HG02981 (cell line): ENCODE measurements at regions not wholly inside any gene's neighbourhood (a gene's known extent, or its start where the extent isn't known, plus 50 kb on each side); places are given as distances from the start of the nearest gene placed in this dataset.

ENCODE experiments used
- ATAC-seq: cut with Tn5 transposase; IDR thresholded peaks from one replicate; pipeline ENCODE4 v1.9.1; 2021; ENCODE audit warnings: mild to moderate bottlenecking, moderate library complexity; ENCODE audit not compliant: unreplicated experiment

DNA sequence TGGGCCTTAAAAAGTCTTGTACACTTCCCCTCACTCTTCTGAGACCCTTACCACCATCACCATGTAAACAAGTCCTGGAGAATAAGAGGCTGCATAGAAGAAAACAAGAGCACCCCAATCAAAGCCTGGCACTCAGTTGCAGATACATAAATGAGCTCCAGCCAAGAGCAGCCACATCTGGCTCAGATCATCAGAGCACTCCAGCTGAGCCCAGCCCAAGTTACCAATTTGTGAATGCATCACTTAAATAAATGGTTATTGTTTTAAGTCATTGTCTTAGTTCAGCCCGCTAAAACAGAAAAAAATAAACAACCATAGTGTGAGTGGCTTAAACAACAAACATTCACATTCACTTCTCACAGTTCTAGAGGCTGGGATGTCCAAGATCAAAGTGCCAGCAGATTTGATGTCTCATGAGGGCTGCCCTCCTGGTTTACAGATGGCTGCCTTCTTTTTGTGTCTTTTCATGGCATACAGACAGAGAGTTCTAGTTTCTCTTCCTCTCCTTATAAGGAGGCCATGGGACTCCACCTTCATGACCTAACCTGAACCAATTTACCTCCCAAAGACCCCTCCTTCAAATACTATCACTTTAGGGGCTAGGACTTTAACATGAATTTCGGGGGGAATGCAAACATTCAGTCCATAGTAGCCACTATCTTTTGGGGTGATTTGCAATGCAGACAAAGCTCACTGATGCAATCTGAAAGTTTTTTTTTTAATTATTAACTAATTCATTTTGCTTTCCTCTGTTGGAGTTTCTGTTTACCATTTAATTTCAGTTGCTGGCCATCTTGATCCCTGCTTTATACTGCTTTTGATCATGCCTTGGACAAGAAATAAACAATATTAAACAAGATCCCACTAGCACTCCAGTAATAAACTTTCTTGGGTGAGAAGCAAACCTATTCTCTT is 187.5 kb upstream of the ACVR2A start:
- peak; percentile 52 for ATAC-seq

DNA sequence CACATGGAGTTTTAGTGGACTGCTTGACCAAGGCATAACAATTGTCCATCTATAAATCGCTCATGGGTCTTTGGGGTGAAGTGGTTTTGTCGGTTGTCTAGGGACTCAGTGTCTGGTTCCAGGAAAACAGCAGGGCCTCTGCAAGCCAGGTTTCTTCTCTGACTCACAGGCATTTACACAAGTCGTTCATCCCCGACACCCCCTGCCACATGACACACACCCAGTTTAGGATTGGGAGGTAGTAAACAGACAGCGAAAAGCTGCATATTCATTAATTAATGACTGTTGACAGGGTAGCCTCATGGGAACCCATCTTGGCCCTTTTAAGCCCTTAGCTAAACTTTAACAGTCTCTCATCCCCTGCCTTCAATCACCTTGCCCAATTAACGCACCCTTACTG is 194.8 kb upstream of the ACVR2A start:
- no peak for ATAC-seq

DNA sequence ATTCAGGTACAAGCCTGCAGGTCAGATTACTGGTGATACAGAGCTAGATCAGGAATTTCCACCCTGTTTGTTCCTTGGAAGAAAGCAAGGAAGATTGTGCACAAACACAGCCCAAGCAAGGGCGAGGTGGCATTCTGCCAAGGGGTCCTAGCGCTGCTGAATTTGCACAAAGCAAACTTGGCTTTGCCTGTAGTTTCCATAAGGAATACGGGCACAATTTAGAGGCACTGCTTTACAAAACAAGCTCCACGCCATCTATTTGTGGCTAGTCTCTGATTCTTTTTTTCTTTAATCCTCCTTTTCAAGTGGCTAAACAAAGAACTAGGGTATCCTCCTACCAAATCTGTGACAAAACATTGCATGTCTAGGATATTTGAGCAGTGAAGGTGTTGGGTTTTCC is 195.5 kb upstream of the ACVR2A start:
- ATAC-seq = no peak

DNA sequence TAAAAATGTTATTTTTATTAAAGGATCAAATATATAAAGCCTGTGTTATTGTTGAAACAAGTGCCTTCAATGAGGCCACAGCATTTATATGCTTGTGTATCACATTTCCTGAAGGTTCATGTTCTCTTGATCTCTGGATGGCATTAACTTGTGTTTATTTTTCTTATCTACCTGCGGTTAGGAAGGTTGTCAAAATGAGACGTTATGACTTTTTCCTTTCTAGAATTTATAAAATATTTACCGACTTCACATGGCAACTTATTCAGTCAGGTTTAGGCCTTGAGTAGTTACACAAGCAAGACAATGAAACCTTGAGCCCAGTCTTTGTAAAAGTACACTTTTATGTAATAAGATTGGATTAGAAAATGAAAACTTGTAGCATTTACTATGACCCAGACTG is 196.4 kb upstream of the ACVR2A start:
- no peak for ATAC-seq

DNA sequence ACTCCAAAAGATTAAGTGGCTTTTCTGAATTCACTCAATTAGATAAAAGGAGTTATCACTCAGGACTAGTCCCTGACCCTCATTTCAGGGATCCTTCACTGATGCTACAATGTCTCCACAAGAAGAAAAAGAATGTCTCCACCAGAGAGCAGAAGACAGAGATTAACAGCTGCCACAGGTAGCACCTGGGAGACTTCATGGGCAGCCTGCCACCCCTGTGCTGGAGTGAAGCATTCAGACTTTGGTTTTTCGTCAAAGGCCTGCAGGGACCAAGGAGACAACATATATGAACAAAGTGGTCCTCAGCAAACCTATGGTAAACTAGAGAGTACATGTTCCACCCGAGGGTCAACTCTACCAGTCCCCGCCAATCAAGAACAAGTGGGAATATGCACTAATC is 197.0 kb upstream of the ACVR2A start:
- no peak for ATAC-seq

DNA sequence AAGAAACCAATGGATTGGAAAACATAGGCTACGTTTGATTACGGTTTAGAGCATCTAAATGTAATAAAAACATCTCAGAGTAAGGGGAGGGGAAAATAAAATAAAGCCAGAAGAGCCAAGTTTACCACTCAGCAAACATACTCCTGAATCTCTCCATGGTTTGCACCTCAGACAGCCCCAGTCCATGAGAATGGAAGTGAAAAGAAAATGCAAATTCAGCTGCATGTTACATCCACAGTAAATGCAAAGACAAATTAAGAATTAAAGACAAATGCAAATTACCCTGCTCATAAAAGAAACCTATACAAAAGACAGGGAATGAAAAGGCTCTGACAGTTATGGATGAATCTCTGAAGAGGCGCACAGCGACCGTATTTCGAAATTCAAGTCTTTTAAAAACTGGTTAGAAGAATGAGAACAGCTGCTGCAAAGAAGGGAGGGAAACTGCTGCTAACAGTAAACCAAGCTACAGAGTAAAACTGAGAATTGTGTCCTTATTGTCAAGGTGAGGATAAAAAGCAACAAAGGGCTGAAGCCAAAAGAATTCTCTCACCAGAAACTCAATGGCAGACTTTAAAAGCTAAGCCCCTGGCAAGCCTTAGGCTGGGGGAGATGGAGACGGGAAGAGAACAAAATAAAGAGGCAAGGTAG is 197.9 kb upstream of the ACVR2A start:
- ATAC-seq = no peak

DNA sequence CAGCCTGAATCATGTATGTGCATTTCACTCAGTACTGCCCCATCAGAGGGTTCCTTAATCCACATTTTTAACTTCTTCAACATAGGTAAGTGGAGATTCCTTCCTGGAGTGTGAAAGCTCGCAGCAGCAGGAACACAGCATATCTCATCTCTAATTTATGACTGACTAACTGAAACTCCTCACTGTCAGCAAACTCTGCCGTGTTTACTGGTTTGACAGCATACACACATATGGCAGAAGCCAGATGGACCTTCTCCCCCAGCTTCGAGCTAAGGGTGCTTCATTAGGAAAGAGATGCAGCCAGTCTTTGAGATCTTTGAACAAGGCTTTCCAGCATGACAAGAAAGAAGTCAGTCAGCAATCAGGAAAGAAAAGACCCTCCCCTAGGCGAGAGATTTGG is 200.3 kb upstream of the ACVR2A start:
- ATAC-seq = no peak

DNA sequence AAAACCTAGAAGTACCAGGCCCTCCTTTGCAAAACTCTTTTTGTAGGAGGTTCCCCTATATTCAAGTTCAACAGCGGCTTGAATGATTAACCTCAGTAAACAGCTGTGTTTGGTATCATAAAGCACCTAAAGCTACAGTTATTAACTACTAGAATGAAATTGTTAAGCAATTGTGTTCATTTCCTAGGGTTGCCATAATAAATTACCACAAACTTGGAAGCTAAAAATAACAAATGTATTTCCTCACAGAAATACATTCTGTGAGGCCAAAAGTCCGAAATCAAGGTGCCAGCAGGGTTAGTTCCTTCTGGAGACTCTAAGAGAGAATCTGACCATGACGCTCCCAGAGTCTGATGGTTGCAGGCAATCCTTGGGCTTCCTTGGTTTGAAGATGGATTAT is 202.1 kb upstream of the ACVR2A start:
- no peak for ATAC-seq

DNA sequence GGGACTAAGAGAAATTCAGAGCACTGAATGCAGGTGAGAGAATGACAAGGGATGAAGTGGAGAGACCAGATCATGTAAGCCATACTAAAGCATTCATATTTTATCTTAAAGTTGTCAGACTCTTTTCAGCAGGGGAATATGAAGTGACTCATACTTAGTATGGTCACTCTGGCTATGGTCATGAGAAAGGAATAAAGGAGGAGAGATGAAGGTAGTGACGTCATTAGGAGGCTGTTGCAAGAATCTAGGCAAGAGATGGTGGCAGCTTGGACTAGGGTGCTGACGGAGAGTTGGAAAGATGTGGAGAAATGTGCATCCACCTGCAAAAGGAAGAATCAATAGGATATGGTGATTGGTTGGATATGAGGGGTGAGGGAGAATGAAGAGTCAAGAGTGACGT is 203.2 kb upstream of the ACVR2A start:
- no peak for ATAC-seq

DNA sequence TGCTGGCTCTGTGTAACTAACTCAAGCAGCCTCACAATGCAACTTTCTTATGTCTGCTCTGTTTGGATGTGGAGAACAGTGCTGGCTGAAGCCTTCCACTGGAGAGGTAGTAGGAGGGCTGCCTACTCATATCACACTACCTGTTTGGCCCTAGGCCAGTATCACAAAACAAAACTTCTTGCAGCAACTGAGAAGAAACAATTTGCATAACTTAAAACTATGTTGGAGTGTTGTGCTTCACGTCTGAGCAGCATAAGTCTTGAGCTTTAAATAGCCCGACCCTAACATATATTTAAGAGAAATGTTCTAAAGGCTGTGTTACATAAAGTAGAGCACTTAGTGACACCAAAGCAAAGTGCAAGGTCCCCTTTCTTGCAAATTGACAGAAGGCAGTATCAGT is 204.9 kb upstream of the ACVR2A start:
- ATAC-seq = peak; percentile 85

DNA sequence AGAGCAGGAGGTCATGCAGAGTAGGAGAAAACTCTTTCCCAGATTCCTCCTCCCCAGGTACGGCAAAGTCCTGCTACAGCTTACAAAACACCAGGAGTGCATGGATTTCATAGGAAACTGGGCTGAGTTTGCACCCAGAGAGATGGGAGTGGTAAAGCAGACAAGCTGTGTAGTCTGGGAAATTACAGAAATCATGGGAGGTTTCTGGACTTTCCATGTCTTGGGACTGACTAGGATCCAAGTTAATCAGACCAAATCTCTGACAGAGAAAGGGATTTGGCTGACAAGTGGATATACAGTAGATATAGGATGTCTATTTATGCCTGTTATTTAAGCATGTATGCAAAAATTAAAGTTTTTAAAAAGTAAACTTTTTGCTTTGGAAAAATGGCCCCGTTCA is 205.4 kb upstream of the ACVR2A start:
- no peak for ATAC-seq

DNA sequence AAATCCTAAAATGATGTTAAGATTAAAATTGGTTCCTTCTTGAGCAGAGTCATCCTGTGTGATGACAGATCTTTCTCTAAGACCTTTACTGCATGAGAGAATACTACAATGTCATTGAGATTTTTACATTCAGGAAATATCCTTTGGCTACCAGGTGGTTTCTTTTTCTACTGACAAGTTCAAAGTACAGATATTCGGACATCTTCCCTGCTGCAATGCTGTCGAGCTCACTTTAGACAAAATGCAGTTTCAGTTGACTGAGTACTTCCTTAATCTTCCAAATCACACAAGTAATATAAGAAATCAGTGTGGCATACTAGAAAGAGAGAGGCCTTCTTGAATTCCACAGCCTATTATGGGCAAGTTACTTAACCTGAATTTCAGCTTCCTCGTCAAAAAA is 207.9 kb upstream of the ACVR2A start:
- ATAC-seq = no peak

DNA sequence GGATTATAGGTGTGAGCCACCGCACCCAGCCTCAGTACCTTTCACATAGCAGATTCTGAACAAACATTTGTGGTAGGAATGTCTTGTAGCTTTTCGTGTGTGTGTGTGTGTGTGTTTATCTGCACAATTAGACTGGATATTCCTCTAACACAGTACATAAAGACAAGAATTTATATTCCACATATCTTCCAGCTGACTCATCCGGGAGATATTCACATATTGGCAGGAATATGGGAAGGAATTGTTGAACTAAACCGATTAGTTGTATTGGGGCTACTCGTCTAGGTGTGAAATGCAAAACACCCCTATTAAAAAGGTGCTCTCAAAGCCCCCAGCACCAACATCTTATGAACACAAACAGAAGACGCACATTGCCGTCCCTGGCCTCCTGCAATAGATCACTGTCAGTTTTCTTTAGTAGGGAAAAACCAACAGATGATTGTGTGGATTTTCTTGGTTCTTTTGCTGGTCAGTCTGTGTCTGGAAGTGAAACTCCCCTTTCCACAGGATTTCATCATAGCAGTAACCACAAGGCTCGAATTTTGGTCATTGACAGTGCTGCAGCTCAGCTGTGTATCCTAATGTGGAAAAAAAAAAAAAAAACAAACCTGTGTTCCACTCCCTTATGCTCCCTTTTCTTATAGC is 208.5 kb upstream of the ACVR2A start:
- ATAC-seq = no peak

DNA sequence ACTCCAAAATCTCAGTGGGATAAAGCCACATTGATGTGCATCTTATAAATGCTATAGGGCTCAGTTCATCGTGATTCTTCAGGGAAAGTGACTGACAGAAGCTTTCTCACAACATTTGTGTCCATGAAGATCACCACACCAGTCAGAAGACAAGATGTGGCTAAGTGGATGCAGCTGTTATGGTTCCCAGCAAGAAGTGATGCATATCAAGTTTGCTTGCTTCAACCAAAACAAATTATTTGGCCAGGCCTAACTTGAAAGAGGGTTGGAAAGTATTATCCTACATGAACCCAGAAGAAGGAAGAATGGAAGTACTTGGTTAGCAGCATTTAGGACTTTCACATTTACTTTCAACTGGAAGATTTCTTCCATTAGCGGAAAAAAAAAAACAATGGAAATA is 210.0 kb upstream of the ACVR2A start:
- ATAC-seq = no peak

DNA sequence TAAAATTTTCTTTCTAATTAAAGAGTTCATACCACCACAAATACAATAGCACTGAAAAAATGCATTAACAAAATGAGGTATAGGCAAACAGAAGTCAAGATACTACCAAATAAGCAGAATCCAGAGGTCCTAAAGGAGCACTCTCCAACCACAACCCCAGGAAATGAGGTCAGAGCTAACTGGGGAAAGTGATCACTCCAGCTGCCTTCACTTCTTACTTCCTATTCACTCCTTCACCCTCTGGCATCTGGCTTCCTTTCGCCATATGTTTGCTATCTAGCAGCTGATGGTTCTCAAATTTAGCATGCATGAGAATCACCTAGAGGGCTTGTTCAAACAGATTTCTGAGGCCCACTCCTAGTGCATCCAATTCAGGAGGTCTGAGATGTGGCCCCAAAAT is 212.6 kb upstream of the ACVR2A start:
- no peak for ATAC-seq

DNA sequence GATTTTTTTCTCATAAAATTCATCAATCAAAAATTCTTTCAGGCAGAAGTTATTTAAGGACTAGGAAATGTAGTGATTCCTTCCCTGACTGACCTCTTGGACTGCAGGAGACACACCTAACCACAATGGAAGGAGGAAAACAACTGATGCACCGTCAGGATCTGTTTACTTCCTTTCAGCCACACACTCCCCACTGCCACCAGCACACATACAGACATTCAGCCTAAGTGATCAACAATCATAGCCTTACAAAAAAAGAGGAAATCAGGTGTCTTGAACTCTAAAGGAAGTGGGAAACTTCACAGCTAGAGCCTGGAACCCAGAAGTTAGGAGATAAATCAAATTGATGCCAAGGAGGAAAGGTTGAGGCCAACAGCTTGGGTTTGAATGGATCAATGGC is 213.5 kb upstream of the ACVR2A start:
- ATAC-seq = no peak

DNA sequence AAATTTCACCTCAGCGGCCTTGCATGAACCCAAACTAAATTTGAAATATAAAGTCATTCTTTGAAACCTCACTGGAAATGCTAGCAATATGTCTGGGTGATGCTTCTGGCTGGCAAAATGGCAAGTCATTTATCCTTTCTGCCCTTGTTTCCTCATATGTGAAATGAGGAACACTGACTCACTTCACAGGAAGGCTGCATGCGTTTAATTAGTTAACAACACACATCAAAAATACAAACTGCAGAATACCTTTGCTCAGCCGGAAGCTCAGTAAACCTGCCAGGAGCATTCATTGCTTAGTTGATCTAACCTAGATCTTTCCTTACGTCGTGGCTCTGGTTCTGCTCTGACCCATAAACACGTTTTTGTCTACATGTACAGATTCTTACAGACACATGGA is 214.2 kb upstream of the ACVR2A start:
- ATAC-seq = no peak

DNA sequence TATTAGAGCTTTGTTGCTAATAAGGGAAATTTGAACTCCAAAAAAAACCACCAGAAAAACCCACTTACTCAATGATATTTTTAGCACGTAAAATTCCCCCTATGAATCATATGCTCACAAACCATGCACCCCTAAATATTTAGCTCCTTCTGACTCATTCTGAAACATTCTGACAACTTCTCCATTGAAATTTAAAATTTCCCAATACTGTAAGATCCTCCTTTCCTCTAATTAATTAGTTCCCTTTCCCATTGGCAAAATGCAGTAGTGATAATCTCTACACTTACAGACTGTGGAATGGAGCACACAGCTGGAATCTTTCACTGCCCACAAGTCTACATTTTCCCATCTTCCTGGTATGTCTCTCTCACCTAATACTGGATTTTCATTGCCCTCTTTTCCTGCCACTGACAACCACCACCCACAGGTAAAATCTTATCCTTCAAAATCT is 215.8 kb upstream of the ACVR2A start:
- peak; percentile 51 for ATAC-seq

DNA sequence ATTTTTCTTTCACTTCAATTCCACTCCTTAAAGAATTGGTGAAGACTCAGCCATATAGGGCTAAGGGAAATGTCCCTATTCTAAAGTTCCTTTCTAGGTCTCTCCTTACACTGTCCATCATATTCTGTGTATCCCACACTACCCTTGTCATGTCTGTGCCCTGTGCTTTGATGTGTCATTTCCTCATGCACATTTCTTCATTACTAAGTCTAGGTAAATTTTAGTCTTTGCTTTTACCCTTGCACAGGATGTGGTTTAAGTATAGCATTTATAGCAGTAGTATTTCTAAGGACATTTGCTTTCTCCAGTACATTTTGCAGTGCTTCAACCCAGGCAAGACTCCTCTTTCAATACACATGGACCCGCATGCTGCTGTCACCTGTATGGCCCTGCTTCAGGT is 221.5 kb upstream of the ACVR2A start:
- peak; percentile 97 for ATAC-seq

DNA sequence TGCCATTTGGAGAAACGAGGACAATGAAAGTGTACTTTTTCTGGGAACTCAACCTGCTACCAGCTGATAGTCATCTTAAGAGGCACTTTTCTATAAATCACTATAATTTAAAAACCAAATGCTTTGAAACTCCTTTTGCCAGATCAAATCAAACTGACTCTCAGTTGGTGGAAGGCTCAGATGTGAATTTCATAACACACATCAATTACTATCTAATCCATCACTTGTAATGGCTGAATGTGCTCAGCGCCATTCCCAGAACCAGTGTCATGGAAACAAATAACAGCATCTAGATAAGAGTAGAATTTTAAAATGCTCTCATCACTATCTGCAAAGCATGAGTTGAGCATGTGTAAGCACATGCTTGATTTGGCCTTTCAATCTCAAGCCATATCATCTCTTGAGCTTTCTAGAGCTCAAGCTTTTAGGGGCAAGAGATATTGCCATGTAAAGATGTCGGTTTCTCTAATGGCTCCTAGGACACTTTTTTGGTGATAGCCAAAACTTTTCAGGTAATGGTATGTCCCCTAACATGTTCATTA is 223.1 kb upstream of the ACVR2A start:
- no peak for ATAC-seq

DNA sequence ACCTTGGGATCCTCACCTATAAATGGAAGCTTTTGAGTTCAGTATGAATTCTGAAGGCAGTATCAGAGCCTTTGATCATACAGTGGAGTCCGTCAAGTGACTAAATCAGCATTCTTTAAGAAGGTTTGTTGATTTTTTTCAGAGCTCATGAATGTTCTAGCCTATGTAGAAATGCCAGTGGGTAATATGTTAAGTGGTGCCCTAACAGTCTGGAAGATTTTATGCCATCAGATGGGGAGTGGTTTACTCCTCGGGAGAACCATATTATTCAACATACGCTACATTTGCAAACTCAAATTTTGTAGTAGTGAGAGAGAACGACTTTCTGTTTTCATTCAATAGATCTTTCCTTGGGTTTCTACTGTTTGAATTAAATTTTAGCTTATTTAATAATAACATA is 225.0 kb upstream of the ACVR2A start:
- ATAC-seq = no peak

DNA sequence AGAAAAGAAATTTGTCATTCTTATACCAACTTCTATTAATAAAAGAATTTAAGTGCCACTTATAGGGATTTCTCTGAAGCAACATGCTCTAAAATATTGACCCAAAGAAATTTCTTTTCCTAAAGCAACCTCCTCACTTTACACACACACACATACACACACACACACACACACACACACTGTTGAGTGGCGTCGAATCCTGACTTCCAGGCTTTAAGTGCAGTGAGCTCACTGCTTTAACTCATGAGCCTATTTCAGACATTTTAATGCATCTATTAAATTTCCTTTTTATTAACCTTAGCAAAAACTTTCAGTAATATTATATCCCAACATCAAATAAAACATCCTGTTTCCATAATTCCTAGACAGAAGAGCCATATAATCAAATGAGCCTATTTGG is 229.1 kb upstream of the ACVR2A start:
- no peak for ATAC-seq
